Aorta (tissue), 5 donors: ENCODE measurements at regions not wholly inside any gene's neighbourhood (a gene's known extent, or its start where the extent isn't known, plus 50 kb on each side); places are given as distances from the start of the nearest gene placed in this dataset.
"Not testable (repeated sequence)": the region's sequence is repeated elsewhere in the genome, so short reads cannot be mapped to it uniquely, and the experiment has no call there.

Source experiments
- ATAC-seq: fragments of 200-7000 bp; cut with Tn5 transposase; one replicate; pipeline ENCODE4 v1.9.1; 2022; ENCODE audit warnings: moderate library complexity; ENCODE audit not compliant: low FRiP score
- DNase-seq, 2 donors: peaks; one replicate each; pipeline ENCODE4 v3.0.0-alpha.2; 2020
- H3K27ac ChIP-seq, 2 donors: one replicate each; pipeline ENCODE4 v1.5.1; 2013; ENCODE audit warnings: low read length in 2 of 2, mild to moderate bottlenecking in 2 of 2, moderate library complexity in 2 of 2, control low read depth in 1 of 2, inconsistent platforms in 1 of 2, low read depth in 1 of 2
- H3K27me3 ChIP-seq, 2 donors: one replicate each; pipeline ENCODE4 v1.6.1; 2013; ENCODE audit warnings: control low read depth in 1 of 2, low read length in 1 of 2, mild to moderate bottlenecking in 1 of 2, moderate library complexity in 1 of 2; ENCODE audit not compliant: insufficient read depth in 2 of 2, control insufficient read depth in 1 of 2
- H3K36me3 ChIP-seq, 2 donors: one replicate each; pipeline ENCODE4 v1.6.1; 2013; ENCODE audit warnings: control low read depth in 1 of 2, low read length in 1 of 2, mild to moderate bottlenecking in 1 of 2; ENCODE audit not compliant: insufficient read depth in 2 of 2, control insufficient read depth in 1 of 2
- H3K4me1 ChIP-seq, 2 donors: one replicate each; pipeline ENCODE4 v1.6.1; 2013; ENCODE audit warnings: low read length in 2 of 2, control low read depth in 1 of 2, mild to moderate bottlenecking in 1 of 2, moderate library complexity in 1 of 2; ENCODE audit not compliant: insufficient read depth in 2 of 2, control insufficient read depth in 1 of 2
- H3K4me3 ChIP-seq, 2 donors: one replicate each; pipeline ENCODE4 v1.5.1; 2013; ENCODE audit warnings: low read length in 2 of 2, control low read depth in 1 of 2, mild to moderate bottlenecking in 1 of 2
- H3K9me3 ChIP-seq: one replicate; pipeline ENCODE4 v1.6.1; 2013; ENCODE audit warnings: mild to moderate bottlenecking, low read length; ENCODE audit not compliant: control insufficient read depth
- WGBS, 2 donors: extraction: QIAGEN DNeasy Blood & Tissue Kit; methylation state at CpG; one replicate each; pipeline ENCODE4 v1.1.7; 2013; 5-methylcytosine and 5-hydroxymethylcytosine counted together
- intact Hi-C, 2 donors: fragments of 100-400 bp; cut with DNase I; formaldehyde crosslinking; loops; one replicate each; pipeline versions ENCODE4 v1.14.2 to v1.15.0; 2022
- donor health status: healthy with polysubstance abuse.
- donor health status: Bipolar disorder and iron deficiency.
- donor health status: DM: no; HTN: no; CAD: no.
- donor health status: DM: no; HTN: no; CAD: no.
- donor health status: DM: yes; HTN: yes; CAD: no.

GRCh38 chr5:129249886-129250285 is 155.3 kb downstream of the ISOC1 start:
- 42 to 43% methylated on average over 9 of the region's 9 CpGs for WGBS, 2 donors
- intact Hi-C loops: no loop called here
- no peak for DNase-seq

GRCh38 chr5:129271308-129271707 is 176.8 kb downstream of the ISOC1 start:
- DNase-seq: no peak
- ATAC-seq: no peak
- Histone ChIP-seq H3K27me3 (no peaks in the 10 kb centered on the region), H3K27ac (no peak overlapping the region), H3K36me3 (no peaks in the 10 kb centered on the region), H3K4me3 (no peak overlapping the region), H3K4me1 (no peaks in the 10 kb centered on the region), H3K9me3 (no peaks in the 10 kb centered on the region)
- WGBS, 2 donors: 61 to 72% methylated on average over 2 of the region's 2 CpGs
- intact Hi-C loops: no loop called here

More at GRCh38 chr5:129249886-129250285, 155.3 kb downstream of the ISOC1 start:
- no peaks in the 10 kb centered on the region for H3K36me3 ChIP-seq
- no peaks in the 10 kb centered on the region for H3K4me1 ChIP-seq
- H3K9me3 ChIP-seq: peaks cover 2% of the 10 kb centered on the region
- no peak overlapping the region for H3K4me3 ChIP-seq
- no peaks in the 10 kb centered on the region for H3K27me3 ChIP-seq
- H3K27ac ChIP-seq: no peak overlapping the region
- no peak for ATAC-seq

GRCh38 chr5:129284010-129284409 is 176.1 kb upstream of the ADAMTS19 start:
- no peak for ATAC-seq
- Histone ChIP-seq H3K9me3 (no peaks in the 10 kb centered on the region), H3K4me1 (no peaks in the 10 kb centered on the region), H3K27ac (no peak overlapping the region), H3K27me3 (no peaks in the 10 kb centered on the region), H3K36me3 (no peaks in the 10 kb centered on the region), H3K4me3 (no peak overlapping the region)
- 97 to 100% methylated on average over 2 of the region's 2 CpGs for WGBS, 2 donors
- no peak for DNase-seq
- intact Hi-C loops: no loop called here

GRCh38 chr5:129294216-129294615 is 165.9 kb upstream of the ADAMTS19 start:
- H3K9me3 ChIP-seq, H3K4me1 ChIP-seq, intact Hi-C loops, H3K27me3 ChIP-seq, H3K4me3 ChIP-seq, ATAC-seq, H3K27ac ChIP-seq, DNase-seq, H3K36me3 ChIP-seq: not testable (repeated sequence)
- 78 to 81% methylated on average over 5 of the region's 5 CpGs for WGBS, 2 donors

GRCh38 chr5:129306725-129307124 is 153.4 kb upstream of the ADAMTS19 start:
- WGBS, 2 donors: 95 to 98% methylated on average over 6 of the region's 6 CpGs
- Histone ChIP-seq H3K9me3 (peaks cover 4% of the 10 kb centered on the region), H3K36me3 (no peaks in the 10 kb centered on the region), H3K4me3 (no peak overlapping the region), H3K27me3 (no peaks in the 10 kb centered on the region), H3K4me1 (no peaks in the 10 kb centered on the region), H3K27ac (no peak overlapping the region)
- DNase-seq (no peak), ATAC-seq (no peak)
- intact Hi-C loops: no loop called here

GRCh38 chr5:129322968-129323367 is 137.1 kb upstream of the ADAMTS19 start:
- peak; percentile 46 for ATAC-seq
- DNase-seq: no peak
- no peaks in the 10 kb centered on the region for H3K36me3 ChIP-seq
- H3K9me3 ChIP-seq: no peaks in the 10 kb centered on the region
- H3K4me3 ChIP-seq: no peak overlapping the region
- H3K27ac ChIP-seq: no peak overlapping the region
- no peaks in the 10 kb centered on the region for H3K4me1 ChIP-seq
- no peaks in the 10 kb centered on the region for H3K27me3 ChIP-seq
- intact Hi-C loops: no loop called here
- 18 to 19% methylated on average over 3 of the region's 3 CpGs for WGBS, 2 donors

GRCh38 chr5:129341306-129341705 is 118.8 kb upstream of the ADAMTS19 start:
- 24 to 35% methylated on average over 1 of the region's 1 CpG for WGBS, 2 donors
- H3K27ac ChIP-seq: no peak overlapping the region
- ATAC-seq: no peak

GRCh38 chr5:129342796-129343195 is 117.3 kb upstream of the ADAMTS19 start:
- Histone ChIP-seq H3K4me1 (peaks cover 0 to 4% of the 10 kb centered on the region in 2 donors), H3K27me3 (no peaks in the 10 kb centered on the region), H3K4me3 (no peak overlapping the region), H3K27ac (no peak overlapping the region), H3K36me3 (no peaks in the 10 kb centered on the region), H3K9me3 (no peaks in the 10 kb centered on the region)
- intact Hi-C loops: no loop called here
- DNase-seq (no peak), ATAC-seq (no peak)

More at GRCh38 chr5:129341306-129341705, 118.8 kb upstream of the ADAMTS19 start:
- DNase-seq: no peak
- Histone ChIP-seq H3K27me3 (no peaks in the 10 kb centered on the region), H3K36me3 (no peaks in the 10 kb centered on the region), H3K4me3 (no peak overlapping the region), H3K4me1 (peaks cover 0 to 4% of the 10 kb centered on the region in 2 donors), H3K9me3 (no peaks in the 10 kb centered on the region)
- intact Hi-C loops: no loop called here

- no peak for DNase-seq
- no peaks in the 10 kb centered on the region for H3K36me3 ChIP-seq
- H3K4me3 ChIP-seq: no peak overlapping the region
- H3K27me3 ChIP-seq: no peaks in the 10 kb centered on the region
- H3K27ac ChIP-seq: no peak overlapping the region
- H3K9me3 ChIP-seq: no peaks in the 10 kb centered on the region
- peaks cover 0 to 4% of the 10 kb centered on the region in 2 donors for H3K4me1 ChIP-seq
- 4 to 19% methylated on average over 4 of the region's 4 CpGs for WGBS, 2 donors
- ATAC-seq: no peak
- intact Hi-C loops: no loop called here
Observed at GRCh38 chr5:129345213-129345924, 114.7 kb upstream of the ADAMTS19 start.
